ENCODE measurements at regions not wholly inside any gene's neighbourhood (a gene's known extent, or its start where the extent isn't known, plus 50 kb on each side); places are given as distances from the start of the nearest gene placed in this dataset.

- Histone ChIP-seq H3K36me3 (replicated peaks; ENCODE audit: low read depth, low read length) (no peaks in the 10 kb centered on the region), H3K9ac (ENCODE audit: low read length) (no peak overlapping the region), H2AFZ (ENCODE audit: low read depth, low read length) (no peak overlapping the region), H3K4me1 (ENCODE audit: low read length) (peaks cover 3% of the 10 kb centered on the region), H3K27ac (ENCODE audit: low read length) (no peak overlapping the region), H3K9me3 (ENCODE audit: insufficient read depth, low read length) (no peaks in the 10 kb centered on the region), H3K79me2 (ENCODE audit: low read length) (no peaks in the 10 kb centered on the region), H4K20me1 (ENCODE audit: insufficient read depth, low read length) (no peaks in the 10 kb centered on the region), H3K27me3 (ENCODE audit: low read depth, low read length) (peaks cover 48% of the 10 kb centered on the region), H3K4me3 (ENCODE audit: low read length) (no peak overlapping the region), H3K4me2 (ENCODE audit: low read length) (no peak overlapping the region)
- TF ChIP-seq CTCF (IDR thresholded peaks at IDR 0.05; ENCODE audit: low read depth, low read length) = no peak
- no peak for TF ChIP-seq EZH2phosphoT487 (IDR thresholded peaks at IDR 0.05; ENCODE audit: low read depth)
These were observed 377.3 kb upstream of the JAG1 start for GRCh38 chr20:11051136-11051535.

- H3K4me1 ChIP-seq (ENCODE audit: low read length) = peaks cover 11% of the 10 kb centered on the region
- H2AFZ ChIP-seq (ENCODE audit: low read depth, low read length) = no peak overlapping the region
- no peak overlapping the region for H3K4me2 ChIP-seq (ENCODE audit: low read length)
- H3K79me2 ChIP-seq (ENCODE audit: low read length) = no peaks in the 10 kb centered on the region
- no peaks in the 10 kb centered on the region for H3K9me3 ChIP-seq (ENCODE audit: insufficient read depth, low read length)
- H3K4me3 ChIP-seq (ENCODE audit: low read length) = no peak overlapping the region
- H4K20me1 ChIP-seq (ENCODE audit: insufficient read depth, low read length) = no peaks in the 10 kb centered on the region
- no peak for TF ChIP-seq EZH2phosphoT487 (IDR thresholded peaks at IDR 0.05; ENCODE audit: low read depth)
- no peak for TF ChIP-seq CTCF (IDR thresholded peaks at IDR 0.05; ENCODE audit: low read depth, low read length)
- H3K27me3 ChIP-seq (ENCODE audit: low read depth, low read length) = peaks cover 55% of the 10 kb centered on the region
- H3K36me3 ChIP-seq (replicated peaks; ENCODE audit: low read depth, low read length) = no peaks in the 10 kb centered on the region
- H3K9ac ChIP-seq (ENCODE audit: low read length) = no peak overlapping the region
- no peak overlapping the region for H3K27ac ChIP-seq (ENCODE audit: low read length)
These were observed 379.5 kb upstream of the JAG1 start for GRCh38 chr20:11053310-11053709.

GRCh38 chr20:11054266-11054993 is 380.6 kb upstream of the JAG1 start:
- no peak for TF ChIP-seq CTCF (IDR thresholded peaks at IDR 0.05; ENCODE audit: low read depth, low read length)
- TF ChIP-seq EZH2phosphoT487 (IDR thresholded peaks at IDR 0.05; ENCODE audit: low read depth) = no peak
- Histone ChIP-seq H2AFZ (ENCODE audit: low read depth, low read length) (no peak overlapping the region), H4K20me1 (ENCODE audit: insufficient read depth, low read length) (no peaks in the 10 kb centered on the region), H3K27ac (ENCODE audit: low read length) (no peak overlapping the region), H3K4me2 (ENCODE audit: low read length) (no peak overlapping the region), H3K9ac (ENCODE audit: low read length) (no peak overlapping the region), H3K4me3 (ENCODE audit: low read length) (no peak overlapping the region), H3K36me3 (replicated peaks; ENCODE audit: low read depth, low read length) (no peaks in the 10 kb centered on the region), H3K79me2 (ENCODE audit: low read length) (no peaks in the 10 kb centered on the region), H3K27me3 (ENCODE audit: low read depth, low read length) (peaks cover 62% of the 10 kb centered on the region), H3K9me3 (ENCODE audit: insufficient read depth, low read length) (no peaks in the 10 kb centered on the region), H3K4me1 (ENCODE audit: low read length) (peaks cover 11% of the 10 kb centered on the region)

- Histone ChIP-seq H3K27ac (ENCODE audit: low read length) (no peak overlapping the region), H3K36me3 (replicated peaks; ENCODE audit: low read depth, low read length) (no peaks in the 10 kb centered on the region), H3K9me3 (ENCODE audit: insufficient read depth, low read length) (no peaks in the 10 kb centered on the region), H4K20me1 (ENCODE audit: insufficient read depth, low read length) (no peaks in the 10 kb centered on the region), H3K27me3 (ENCODE audit: low read depth, low read length) (peaks cover 67% of the 10 kb centered on the region), H2AFZ (ENCODE audit: low read depth, low read length) (no peak overlapping the region), H3K4me2 (ENCODE audit: low read length) (peak overlapping the region; percentile 20; the same call in 1 of the 2 replicates), H3K4me3 (ENCODE audit: low read length) (no peak overlapping the region), H3K4me1 (ENCODE audit: low read length) (peaks cover 11% of the 10 kb centered on the region), H3K9ac (ENCODE audit: low read length) (no peak overlapping the region), H3K79me2 (ENCODE audit: low read length) (no peaks in the 10 kb centered on the region)
- TF ChIP-seq EZH2phosphoT487 (IDR thresholded peaks at IDR 0.05; ENCODE audit: low read depth) (no peak), CTCF (IDR thresholded peaks at IDR 0.05; ENCODE audit: low read depth, low read length) (no peak)
These were observed 382.6 kb upstream of the JAG1 start for GRCh38 chr20:11056414-11056813.

Measured in OCI-LY3 (cell line).